WTC11 (cell line): ENCODE measurements at regions not wholly inside any gene's neighbourhood (a gene's known extent, or its start where the extent isn't known, plus 50 kb on each side); places are given as distances from the start of the nearest gene placed in this dataset.

ENCODE experiments used
- NFATC4 ChIP-seq: fragments of 250-450 bp; sonication (Bioruptor Pico); IDR thresholded peaks from 2 replicates; pipeline ENCODE4 v1.9.0; 2021; ENCODE audit warnings: mild to moderate bottlenecking
- TF ChIP-seq, protein P1 (sequence below): sonication (generic); formaldehyde crosslinking; IDR thresholded peaks from 2 replicates; pipeline ENCODE4 v1.8.1; 2023; ENCODE audit warnings: mild to moderate bottlenecking, missing genetic modification reagents, moderate library complexity
- TF ChIP-seq, protein P2 (sequence below): fragments of 200-600 bp; IDR thresholded peaks from 2 replicates; pipeline ENCODE4 v1.8.0; 2022; ENCODE audit warnings: antibody characterized with exemption

DNA sequence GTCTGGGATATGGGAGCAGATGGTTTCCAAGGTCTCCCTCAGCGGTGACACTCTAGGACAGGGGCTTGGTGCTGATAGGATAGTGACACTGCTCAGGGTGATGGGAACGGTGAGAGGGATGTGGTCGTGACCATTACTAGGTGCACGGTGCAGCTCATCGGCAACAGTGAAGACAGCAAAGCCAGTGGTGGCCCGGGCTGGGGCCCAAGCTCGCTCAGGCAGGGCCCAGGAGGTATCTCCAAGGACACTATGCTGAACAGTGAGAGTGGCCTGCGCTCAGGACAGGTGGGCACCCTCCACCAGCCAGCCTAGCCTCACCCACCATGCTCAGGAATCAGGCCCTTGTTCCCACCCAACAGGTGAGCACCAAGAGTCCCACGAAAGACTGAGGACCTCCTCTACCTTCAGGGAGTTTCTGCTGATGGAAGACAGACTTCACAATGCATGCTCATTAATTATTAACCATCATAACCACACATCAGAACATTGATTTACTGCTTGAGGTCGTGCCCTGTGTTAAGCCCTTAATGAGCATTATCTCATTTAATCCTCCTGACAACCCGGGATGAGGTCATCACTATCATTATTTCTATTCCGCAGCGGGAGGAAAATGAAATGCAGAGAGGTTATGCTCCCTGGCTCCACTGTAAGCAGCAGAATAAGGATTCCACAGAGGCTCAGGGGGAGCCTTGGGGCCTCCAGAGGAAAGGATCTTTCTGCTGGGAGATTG lies 269.4 kb downstream of the UACA start:
- TF ChIP-seq, protein P1, sequence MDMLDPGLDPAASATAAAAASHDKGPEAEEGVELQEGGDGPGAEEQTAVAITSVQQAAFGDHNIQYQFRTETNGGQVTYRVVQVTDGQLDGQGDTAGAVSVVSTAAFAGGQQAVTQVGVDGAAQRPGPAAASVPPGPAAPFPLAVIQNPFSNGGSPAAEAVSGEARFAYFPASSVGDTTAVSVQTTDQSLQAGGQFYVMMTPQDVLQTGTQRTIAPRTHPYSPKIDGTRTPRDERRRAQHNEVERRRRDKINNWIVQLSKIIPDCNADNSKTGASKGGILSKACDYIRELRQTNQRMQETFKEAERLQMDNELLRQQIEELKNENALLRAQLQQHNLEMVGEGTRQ: no peak
- TF ChIP-seq, protein P2, sequence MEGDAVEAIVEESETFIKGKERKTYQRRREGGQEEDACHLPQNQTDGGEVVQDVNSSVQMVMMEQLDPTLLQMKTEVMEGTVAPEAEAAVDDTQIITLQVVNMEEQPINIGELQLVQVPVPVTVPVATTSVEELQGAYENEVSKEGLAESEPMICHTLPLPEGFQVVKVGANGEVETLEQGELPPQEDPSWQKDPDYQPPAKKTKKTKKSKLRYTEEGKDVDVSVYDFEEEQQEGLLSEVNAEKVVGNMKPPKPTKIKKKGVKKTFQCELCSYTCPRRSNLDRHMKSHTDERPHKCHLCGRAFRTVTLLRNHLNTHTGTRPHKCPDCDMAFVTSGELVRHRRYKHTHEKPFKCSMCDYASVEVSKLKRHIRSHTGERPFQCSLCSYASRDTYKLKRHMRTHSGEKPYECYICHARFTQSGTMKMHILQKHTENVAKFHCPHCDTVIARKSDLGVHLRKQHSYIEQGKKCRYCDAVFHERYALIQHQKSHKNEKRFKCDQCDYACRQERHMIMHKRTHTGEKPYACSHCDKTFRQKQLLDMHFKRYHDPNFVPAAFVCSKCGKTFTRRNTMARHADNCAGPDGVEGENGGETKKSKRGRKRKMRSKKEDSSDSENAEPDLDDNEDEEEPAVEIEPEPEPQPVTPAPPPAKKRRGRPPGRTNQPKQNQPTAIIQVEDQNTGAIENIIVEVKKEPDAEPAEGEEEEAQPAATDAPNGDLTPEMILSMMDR: no peak
- no peak for TF ChIP-seq NFATC4
